Parathyroid adenoma (tissue), 2 donors: ENCODE measurements at regions not wholly inside any gene's neighbourhood (a gene's known extent, or its start where the extent isn't known, plus 50 kb on each side); places are given as distances from the start of the nearest gene placed in this dataset.

Experiments used
- H2AFZ ChIP-seq: fragments of 300-600 bp; sonication (generic); one replicate; pipeline ENCODE4 v1.7.0; 2017; ENCODE audit warnings: antibody characterized with exemption, mild to moderate bottlenecking
- H3K27ac ChIP-seq: fragments of 300-600 bp; sonication (generic); one replicate; pipeline ENCODE4 v1.7.0; 2017
- H3K27me3 ChIP-seq: fragments of 300-600 bp; sonication (generic); one replicate; pipeline ENCODE4 v1.7.0; 2017; ENCODE audit warnings: low read length; ENCODE audit not compliant: control insufficient read depth, insufficient read depth
- H3K36me3 ChIP-seq: fragments of 300-600 bp; sonication (generic); one replicate; pipeline ENCODE4 v1.7.0; 2017; ENCODE audit warnings: low read length; ENCODE audit not compliant: control insufficient read depth, insufficient read depth
- H3K4me1 ChIP-seq: fragments of 300-600 bp; sonication (generic); one replicate; pipeline ENCODE4 v1.7.0; 2017; ENCODE audit warnings: control low read depth
- H3K4me2 ChIP-seq: fragments of 300-600 bp; sonication (generic); one replicate; pipeline ENCODE4 v1.7.0; 2017; ENCODE audit warnings: low read length
- H3K4me3 ChIP-seq: fragments of 300-600 bp; sonication (generic); one replicate; pipeline ENCODE4 v1.7.0; 2017; ENCODE audit warnings: low read depth, low read length
- H3K79me2 ChIP-seq: fragments of 300-600 bp; sonication (generic); one replicate; pipeline ENCODE4 v1.7.0; 2017; ENCODE audit warnings: control low read depth
- H3K9ac ChIP-seq: fragments of 300-600 bp; sonication (generic); one replicate; pipeline ENCODE4 v1.7.0; 2017; ENCODE audit warnings: mild to moderate bottlenecking
- H3K9me3 ChIP-seq: fragments of 300-600 bp; sonication (generic); one replicate; pipeline ENCODE4 v1.7.0; 2017; ENCODE audit warnings: low read length; ENCODE audit not compliant: control insufficient read depth
- TF ChIP-seq, protein P1 (sequence below): fragments of 300-600 bp; sonication (generic); IDR thresholded peaks from one replicate; pipeline ENCODE4 v1.7.0; 2017; ENCODE audit warnings: antibody characterized with exemption, mild to moderate bottlenecking
- donor health status: primary hyperparathyroidism.

DNA sequence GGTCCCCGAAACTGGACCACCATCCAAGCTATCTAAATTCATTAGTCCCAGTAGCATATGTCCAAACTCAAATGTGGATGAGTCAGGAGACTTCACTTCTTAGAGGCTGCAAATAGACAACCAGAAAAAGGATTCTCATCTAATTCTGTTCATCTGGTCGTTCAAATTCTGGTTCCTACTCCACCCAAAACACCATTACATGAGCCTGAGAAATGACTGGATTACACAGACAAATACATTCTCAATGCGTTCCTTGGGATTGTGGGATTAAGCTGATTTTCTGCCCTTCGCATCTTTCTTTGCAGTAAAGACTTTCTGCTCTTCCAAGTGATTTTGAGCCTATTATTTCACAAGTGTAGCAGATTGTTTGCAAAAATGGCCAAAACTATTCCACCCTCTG is 472.3 kb upstream of the PROK2 start:
- H3K4me1 ChIP-seq = peaks cover 15% of the 10 kb centered on the region
- TF ChIP-seq, protein P1, sequence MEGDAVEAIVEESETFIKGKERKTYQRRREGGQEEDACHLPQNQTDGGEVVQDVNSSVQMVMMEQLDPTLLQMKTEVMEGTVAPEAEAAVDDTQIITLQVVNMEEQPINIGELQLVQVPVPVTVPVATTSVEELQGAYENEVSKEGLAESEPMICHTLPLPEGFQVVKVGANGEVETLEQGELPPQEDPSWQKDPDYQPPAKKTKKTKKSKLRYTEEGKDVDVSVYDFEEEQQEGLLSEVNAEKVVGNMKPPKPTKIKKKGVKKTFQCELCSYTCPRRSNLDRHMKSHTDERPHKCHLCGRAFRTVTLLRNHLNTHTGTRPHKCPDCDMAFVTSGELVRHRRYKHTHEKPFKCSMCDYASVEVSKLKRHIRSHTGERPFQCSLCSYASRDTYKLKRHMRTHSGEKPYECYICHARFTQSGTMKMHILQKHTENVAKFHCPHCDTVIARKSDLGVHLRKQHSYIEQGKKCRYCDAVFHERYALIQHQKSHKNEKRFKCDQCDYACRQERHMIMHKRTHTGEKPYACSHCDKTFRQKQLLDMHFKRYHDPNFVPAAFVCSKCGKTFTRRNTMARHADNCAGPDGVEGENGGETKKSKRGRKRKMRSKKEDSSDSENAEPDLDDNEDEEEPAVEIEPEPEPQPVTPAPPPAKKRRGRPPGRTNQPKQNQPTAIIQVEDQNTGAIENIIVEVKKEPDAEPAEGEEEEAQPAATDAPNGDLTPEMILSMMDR = no peak
- no peak overlapping the region for H3K9ac ChIP-seq
- H3K4me2 ChIP-seq = no peak overlapping the region
- H3K4me3 ChIP-seq = no peak overlapping the region
- no peaks in the 10 kb centered on the region for H3K36me3 ChIP-seq
- no peak overlapping the region for H3K27ac ChIP-seq
- no peaks in the 10 kb centered on the region for H3K79me2 ChIP-seq
- H2AFZ ChIP-seq = no peak overlapping the region
- H3K9me3 ChIP-seq = no peaks in the 10 kb centered on the region
- no peaks in the 10 kb centered on the region for H3K27me3 ChIP-seq

DNA sequence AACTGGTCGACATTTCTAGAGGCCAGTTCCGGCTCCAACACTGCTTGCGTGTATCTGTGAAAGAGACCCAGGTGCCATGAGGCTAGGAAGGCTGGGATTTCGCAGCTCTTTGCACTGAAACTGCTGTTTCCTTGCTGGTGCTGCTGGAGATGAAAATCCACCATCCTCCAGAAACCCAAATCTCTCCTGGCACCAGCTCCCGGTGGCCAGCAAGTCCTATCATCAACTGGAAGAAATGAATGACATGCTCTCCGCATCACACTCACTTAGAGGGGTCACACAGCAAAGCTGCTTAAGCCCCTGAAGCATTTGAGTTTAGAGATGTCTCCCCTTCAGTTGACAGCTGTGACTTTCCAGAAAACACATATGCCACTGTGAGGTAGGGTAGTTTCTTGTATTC is 471.8 kb upstream of the PROK2 start:
- Histone ChIP-seq H3K79me2 (no peaks in the 10 kb centered on the region), H3K27me3 (no peaks in the 10 kb centered on the region), H3K9ac (no peak overlapping the region), H3K36me3 (no peaks in the 10 kb centered on the region), H3K9me3 (no peaks in the 10 kb centered on the region), H3K4me2 (no peak overlapping the region), H3K4me1 (peaks cover 15% of the 10 kb centered on the region), H3K4me3 (no peak overlapping the region), H3K27ac (no peak overlapping the region), H2AFZ (no peak overlapping the region)
- TF ChIP-seq, protein P1 = no peak

DNA sequence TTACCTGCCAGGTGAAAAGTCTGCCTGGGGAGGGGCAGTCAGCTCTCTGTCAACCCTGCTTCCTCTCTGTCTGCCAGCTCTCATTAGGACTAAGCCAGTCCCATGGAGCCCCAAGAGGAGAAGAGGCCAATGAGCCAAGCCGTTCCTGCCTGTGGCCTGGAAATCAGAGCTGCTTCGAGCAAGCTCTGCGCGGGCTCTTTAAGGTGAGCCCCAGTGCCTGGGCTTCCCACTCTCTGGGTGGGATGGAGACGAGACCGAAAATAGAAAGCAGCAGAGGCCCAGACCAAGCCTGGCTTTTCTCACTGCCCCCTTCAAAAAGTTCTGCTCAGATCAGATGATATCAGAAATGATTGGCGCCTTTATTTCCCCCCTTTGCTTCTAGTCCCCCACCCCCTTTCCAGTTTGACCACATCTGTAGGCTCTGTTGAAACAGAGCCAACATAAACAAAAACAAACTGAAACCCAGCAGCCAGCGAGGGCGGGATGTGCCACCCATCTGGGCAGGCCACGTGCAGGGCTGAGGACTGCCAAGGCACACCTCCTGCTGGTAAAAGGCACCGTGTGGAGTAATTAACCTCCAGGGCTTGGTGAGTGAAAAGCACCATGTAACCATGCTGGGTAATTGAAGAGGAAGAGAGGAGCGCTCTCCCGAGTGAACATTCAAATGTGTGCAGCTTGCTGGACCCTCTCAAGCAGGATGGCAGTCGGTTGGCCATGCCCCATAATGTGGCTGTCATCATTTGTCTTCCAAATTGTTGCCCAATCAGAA is 471.0 kb upstream of the PROK2 start:
- TF ChIP-seq, protein P1 = peak; percentile 15
- Histone ChIP-seq H3K27me3 (no peaks in the 10 kb centered on the region), H3K79me2 (no peaks in the 10 kb centered on the region), H3K9ac (no peak overlapping the region), H3K4me1 (peaks cover 15% of the 10 kb centered on the region), H3K4me3 (peak overlapping the region; percentile 9), H3K36me3 (no peaks in the 10 kb centered on the region), H2AFZ (peak overlapping the region; percentile 88), H3K4me2 (peak overlapping the region; percentile 53), H3K27ac (peak overlapping the region; percentile 64), H3K9me3 (no peaks in the 10 kb centered on the region)

DNA sequence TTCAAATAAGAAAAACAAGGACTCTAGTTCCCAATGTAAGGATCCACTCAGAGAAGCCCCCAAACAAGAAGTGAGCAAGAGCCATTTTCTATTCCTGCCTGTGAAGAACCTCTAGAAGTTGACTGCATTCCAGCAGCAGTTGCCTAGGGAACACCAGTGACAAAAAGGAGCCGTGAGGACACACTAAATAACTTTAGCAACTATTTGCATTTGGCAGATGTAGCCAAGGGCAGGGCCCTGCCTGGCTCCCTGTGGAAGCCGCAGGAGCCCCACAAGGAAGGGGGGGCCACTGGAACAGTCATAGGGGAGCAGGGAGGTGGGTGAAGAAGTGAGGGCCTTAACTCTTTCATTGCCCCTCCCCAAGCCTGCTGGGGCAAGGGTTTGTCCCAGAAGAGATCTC is 470.2 kb upstream of the PROK2 start:
- TF ChIP-seq, protein P1 = no peak
- H3K9me3 ChIP-seq = no peaks in the 10 kb centered on the region

DNA sequence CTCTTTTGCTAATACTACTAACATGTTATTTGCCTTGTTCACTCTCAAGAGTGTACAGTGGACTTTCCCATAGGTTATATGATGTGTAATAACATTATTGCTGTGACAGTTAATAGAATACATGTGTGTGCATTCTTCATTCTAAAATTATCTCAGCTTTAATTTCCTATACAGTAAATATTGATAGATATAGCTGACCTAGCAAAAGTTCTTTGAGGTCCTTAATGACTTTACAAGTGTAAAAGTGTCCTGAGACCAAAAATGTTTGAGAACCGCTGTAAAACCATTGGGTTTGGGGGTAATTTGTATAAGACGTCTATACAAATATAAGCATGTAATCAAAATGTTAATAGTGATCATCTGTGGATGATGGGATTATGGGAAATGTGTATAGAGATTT is 469.5 kb upstream of the PROK2 start:
- TF ChIP-seq, protein P1 = no peak
- Histone ChIP-seq H3K36me3 (no peaks in the 10 kb centered on the region), H3K4me2 (no peak overlapping the region), H3K79me2 (no peaks in the 10 kb centered on the region), H3K9me3 (no peaks in the 10 kb centered on the region), H3K27me3 (no peaks in the 10 kb centered on the region), H3K4me1 (peaks cover 15% of the 10 kb centered on the region), H3K9ac (no peak overlapping the region), H2AFZ (no peak overlapping the region), H3K27ac (no peak overlapping the region), H3K4me3 (no peak overlapping the region)

More for the DNA sequence above, 470.2 kb upstream of the PROK2 start:
- Histone ChIP-seq H3K36me3 (no peaks in the 10 kb centered on the region), H3K9ac (no peak overlapping the region), H3K79me2 (no peaks in the 10 kb centered on the region), H3K4me2 (peak overlapping the region; percentile 0), H3K27me3 (no peaks in the 10 kb centered on the region), H3K4me3 (no peak overlapping the region), H3K27ac (no peak overlapping the region), H2AFZ (peak overlapping the region; percentile 88), H3K4me1 (peaks cover 15% of the 10 kb centered on the region)
